Immature natural killer cell (primary cell): ENCODE measurements at regions not wholly inside any gene's neighbourhood (a gene's known extent, or its start where the extent isn't known, plus 50 kb on each side); places are given as distances from the start of the nearest gene placed in this dataset.

ENCODE experiments used
- DNase-seq, 3 donors: peaks; one replicate each; pipeline ENCODE4 v3.0.0; 2022; ENCODE audit warnings: mixed read lengths in 1 of 3
- H3K27ac Mint-ChIP-seq, 6 donors: one replicate each; pipeline ENCODE4 v1.8.0; 2020; ENCODE audit warnings: mixed read lengths in 6 of 6, mild to moderate bottlenecking in 5 of 6, inconsistent platforms in 4 of 6, moderate library complexity in 3 of 6
- H3K27me3 Mint-ChIP-seq, 3 donors: one replicate each; pipeline ENCODE4 v1.8.0; 2020 to 2021; ENCODE audit warnings: low read depth in 3 of 3, mild to moderate bottlenecking in 3 of 3, mixed read lengths in 3 of 3, moderate library complexity in 3 of 3, inconsistent platforms in 1 of 3
- H3K36me3 Mint-ChIP-seq, 3 donors: one replicate each; pipeline ENCODE4 v1.8.0; 2020; ENCODE audit warnings: mixed read lengths in 3 of 3, inconsistent platforms in 2 of 3, mild to moderate bottlenecking in 2 of 3
- H3K4me1 Mint-ChIP-seq, 2 donors: one replicate each; pipeline ENCODE4 v1.8.0; 2020; ENCODE audit warnings: inconsistent platforms in 2 of 2, mild to moderate bottlenecking in 2 of 2, mixed read lengths in 2 of 2, moderate library complexity in 1 of 2
- H3K4me3 Mint-ChIP-seq, 5 donors: one replicate each; pipeline ENCODE4 v1.8.0; 2020; ENCODE audit warnings: mild to moderate bottlenecking in 5 of 5, mixed read lengths in 5 of 5, inconsistent platforms in 3 of 5, moderate library complexity in 3 of 5
- H3K9me3 Mint-ChIP-seq, 6 donors: one replicate each; pipeline ENCODE4 v1.8.0; 2020; ENCODE audit warnings: mild to moderate bottlenecking in 6 of 6, mixed read lengths in 6 of 6, inconsistent platforms in 4 of 6, moderate library complexity in 3 of 6

DNA sequence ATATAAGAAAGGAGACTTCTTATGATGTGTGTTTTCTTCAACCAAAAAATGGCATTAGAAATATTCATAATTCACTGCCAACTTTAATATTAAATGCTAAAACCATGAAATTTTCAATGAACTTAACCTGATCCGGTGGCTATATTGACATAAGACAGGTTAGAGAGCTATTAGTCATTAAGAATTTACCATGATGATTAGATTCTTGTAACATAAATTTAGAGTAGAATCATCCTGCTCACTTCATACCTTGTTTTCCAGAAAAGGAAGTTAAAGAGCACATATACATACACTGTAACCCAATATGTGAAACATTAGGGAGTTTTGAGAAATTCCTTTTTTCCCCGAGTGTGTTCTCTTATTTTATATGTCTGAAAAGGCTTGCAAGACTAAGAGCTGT lies 430.3 kb upstream of the SEMA3A start:
- Mint-ChIP-seq H3K36me3 (no peaks in the 10 kb centered on the region), H3K4me3 (no peak overlapping the region), H3K9me3 (peaks cover 4 to 22% (median 12%) of the 10 kb centered on the region in 6 donors), H3K27ac (no peak overlapping the region), H3K27me3 (no peaks in the 10 kb centered on the region), H3K4me1 (no peaks in the 10 kb centered on the region)
- DNase-seq: no peak

GRCh38 chr7:84624527-84624926 lies 429.9 kb upstream of the SEMA3A start:
- no peak for DNase-seq
- Mint-ChIP-seq H3K27ac (no peak overlapping the region), H3K4me1 (no peaks in the 10 kb centered on the region), H3K27me3 (no peaks in the 10 kb centered on the region), H3K9me3 (peaks cover 3 to 22% (median 12%) of the 10 kb centered on the region in 6 donors), H3K36me3 (no peaks in the 10 kb centered on the region), H3K4me3 (no peak overlapping the region)

GRCh38 chr7:84617265-84618030 lies 422.9 kb upstream of the SEMA3A start:
- peaks cover 10 to 43% (median 17%) of the 10 kb centered on the region in 6 donors for H3K9me3 Mint-ChIP-seq
- H3K36me3 Mint-ChIP-seq: peaks cover 0 to 4% (median 0%) of the 10 kb centered on the region in 3 donors
- no peak overlapping the region for H3K27ac Mint-ChIP-seq
- no peaks in the 10 kb centered on the region for H3K4me1 Mint-ChIP-seq
- no peak overlapping the region for H3K4me3 Mint-ChIP-seq
- peaks cover 0 to 2% (median 0%) of the 10 kb centered on the region in 3 donors for H3K27me3 Mint-ChIP-seq
- DNase-seq: no peak

DNA sequence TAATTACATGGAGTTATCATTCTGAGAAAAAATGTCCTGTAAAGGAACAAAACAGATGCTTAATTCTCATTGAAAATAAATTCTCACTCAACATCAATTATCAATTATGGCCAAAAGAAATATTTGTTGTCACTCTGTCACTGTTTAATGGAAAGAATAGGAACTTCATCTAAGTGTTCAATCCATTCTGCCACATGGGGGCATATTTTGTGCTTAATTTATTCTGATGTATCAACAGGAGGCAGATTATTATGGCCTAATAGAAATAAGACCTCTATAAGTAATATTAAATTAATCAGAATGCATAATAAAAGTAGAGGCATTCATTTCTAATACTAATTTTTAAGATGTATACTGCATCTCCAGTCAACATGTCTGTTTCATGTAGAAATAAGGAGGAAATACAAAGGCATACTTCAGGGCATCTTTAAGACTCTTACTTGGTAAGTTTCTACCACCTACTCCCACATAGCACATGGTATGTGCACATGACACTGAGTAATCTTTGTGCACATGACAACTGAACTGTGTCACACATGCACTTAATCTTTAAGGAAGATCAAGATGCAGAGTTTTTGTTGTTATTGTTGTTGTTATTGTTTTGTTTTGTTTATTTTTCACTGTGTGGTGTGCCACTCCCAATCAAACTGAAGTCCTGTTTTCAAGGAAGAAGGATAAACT lies 420.4 kb upstream of the SEMA3A start:
- H3K27me3 Mint-ChIP-seq: peaks cover 0 to 2% (median 0%) of the 10 kb centered on the region in 3 donors
- no peak overlapping the region for H3K4me3 Mint-ChIP-seq
- H3K9me3 Mint-ChIP-seq: peaks cover 4 to 48% (median 15%) of the 10 kb centered on the region in 6 donors
- peaks cover 0 to 4% (median 0%) of the 10 kb centered on the region in 3 donors for H3K36me3 Mint-ChIP-seq
- no peak overlapping the region for H3K27ac Mint-ChIP-seq
- DNase-seq: no peak
- H3K4me1 Mint-ChIP-seq: no peaks in the 10 kb centered on the region

DNA sequence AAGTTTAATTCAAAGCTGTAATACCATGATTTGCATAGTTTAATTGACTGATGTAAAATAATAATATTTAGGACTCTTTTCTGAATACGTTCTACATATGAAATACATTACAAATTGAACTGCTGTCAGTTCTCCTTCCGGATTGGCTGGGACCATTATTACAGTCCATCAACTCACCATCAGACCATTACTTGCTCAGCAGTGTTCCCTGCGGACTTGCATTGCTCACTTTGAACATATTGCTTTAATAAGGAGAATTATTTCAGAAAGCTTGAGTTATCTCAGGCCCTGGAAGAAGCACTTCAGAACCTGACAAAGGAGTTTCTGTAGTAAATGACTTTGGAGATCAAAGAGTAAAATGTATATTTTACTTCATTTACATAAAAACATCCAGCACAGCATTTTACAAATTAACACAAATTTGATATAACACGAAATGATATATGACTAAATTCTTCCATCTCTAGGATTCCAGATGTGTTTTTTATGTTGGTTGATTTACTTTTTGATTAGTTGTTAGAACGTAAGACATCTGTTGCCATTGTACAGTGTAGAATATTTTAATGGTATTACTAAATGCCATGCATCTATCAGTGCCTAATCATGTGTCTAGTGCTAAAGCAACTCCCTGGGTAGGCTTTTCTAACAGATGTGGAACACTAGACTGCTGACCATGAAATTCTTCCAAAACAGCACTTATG lies 418.5 kb upstream of the SEMA3A start:
- DNase-seq: no peak
- Mint-ChIP-seq H3K4me1 (no peaks in the 10 kb centered on the region), H3K4me3 (no peak overlapping the region), H3K27ac (no peak overlapping the region), H3K36me3 (peaks cover 0 to 7% (median 3%) of the 10 kb centered on the region in 3 donors), H3K27me3 (peaks cover 0 to 2% (median 0%) of the 10 kb centered on the region in 3 donors), H3K9me3 (peaks cover 6 to 54% (median 23%) of the 10 kb centered on the region in 6 donors)

DNA sequence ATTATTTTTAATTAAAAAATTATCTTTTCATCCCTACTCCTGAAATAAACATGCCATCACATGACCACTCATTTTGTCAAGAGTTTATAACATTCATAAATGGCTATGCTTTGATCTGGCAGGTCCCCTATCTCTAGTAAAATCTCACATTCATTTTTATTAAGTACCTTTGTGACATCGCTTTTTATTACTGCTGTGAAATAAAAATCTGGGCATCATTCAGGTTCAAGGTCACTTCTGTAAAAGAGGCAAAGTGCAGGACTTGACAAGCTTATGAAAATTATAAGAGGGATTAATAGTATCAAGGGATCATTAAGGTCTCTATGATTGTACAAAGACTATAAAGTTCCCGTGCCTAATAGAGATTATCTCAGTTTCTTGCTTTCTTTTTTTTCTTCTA lies 416.8 kb upstream of the SEMA3A start:
- Mint-ChIP-seq H3K4me1 (no peaks in the 10 kb centered on the region), H3K27me3 (no peaks in the 10 kb centered on the region), H3K27ac (no peak overlapping the region), H3K4me3 (no peak overlapping the region), H3K9me3 (peaks cover 7 to 58% (median 19%) of the 10 kb centered on the region in 6 donors), H3K36me3 (peaks cover 0 to 3% (median 3%) of the 10 kb centered on the region in 3 donors)
- no peak for DNase-seq

GRCh38 chr7:84610390-84610789 lies 415.8 kb upstream of the SEMA3A start:
- Mint-ChIP-seq H3K4me1 (no peaks in the 10 kb centered on the region), H3K27ac (no peak overlapping the region), H3K9me3 (peaks cover 7 to 53% (median 16%) of the 10 kb centered on the region in 6 donors), H3K4me3 (no peak overlapping the region), H3K27me3 (no peaks in the 10 kb centered on the region), H3K36me3 (peaks cover 0 to 3% (median 3%) of the 10 kb centered on the region in 3 donors)
- no peak for DNase-seq

GRCh38 chr7:84605301-84605700 lies 410.7 kb upstream of the SEMA3A start:
- Mint-ChIP-seq H3K4me1 (no peaks in the 10 kb centered on the region), H3K4me3 (no peak overlapping the region), H3K27ac (no peak overlapping the region), H3K27me3 (peaks cover 0 to 1% (median 0%) of the 10 kb centered on the region in 3 donors), H3K9me3 (peaks cover 10 to 61% (median 28%) of the 10 kb centered on the region in 6 donors), H3K36me3 (peaks cover 0 to 8% (median 3%) of the 10 kb centered on the region in 3 donors)
- no peak for DNase-seq

- no peaks in the 10 kb centered on the region for H3K4me1 Mint-ChIP-seq
- H3K36me3 Mint-ChIP-seq: peaks cover 0 to 5% (median 0%) of the 10 kb centered on the region in 3 donors
- no peak for DNase-seq
- peaks cover 0 to 1% (median 0%) of the 10 kb centered on the region in 3 donors for H3K27me3 Mint-ChIP-seq
- H3K27ac Mint-ChIP-seq: no peak overlapping the region
- H3K4me3 Mint-ChIP-seq: no peak overlapping the region
- peaks cover 7 to 66% (median 25%) of the 10 kb centered on the region in 6 donors for H3K9me3 Mint-ChIP-seq
Measured at GRCh38 chr7:84603545-84603944, 409.0 kb upstream of the SEMA3A start.

GRCh38 chr7:84595026-84595425 lies 400.4 kb upstream of the SEMA3A start:
- Mint-ChIP-seq H3K36me3 (no peaks in the 10 kb centered on the region), H3K27ac (no peak overlapping the region), H3K27me3 (peaks cover 0 to 3% (median 2%) of the 10 kb centered on the region in 3 donors), H3K4me3 (no peak overlapping the region), H3K9me3 (peaks cover 13 to 68% (median 34%) of the 10 kb centered on the region in 6 donors), H3K4me1 (no peaks in the 10 kb centered on the region)
- DNase-seq: no peak

GRCh38 chr7:84591897-84592296 lies 397.3 kb upstream of the SEMA3A start:
- Mint-ChIP-seq H3K9me3 (peaks cover 19 to 60% (median 37%) of the 10 kb centered on the region in 6 donors), H3K4me1 (no peaks in the 10 kb centered on the region), H3K36me3 (no peaks in the 10 kb centered on the region), H3K27me3 (peaks cover 0 to 3% (median 2%) of the 10 kb centered on the region in 3 donors), H3K27ac (no peak overlapping the region), H3K4me3 (no peak overlapping the region)
- DNase-seq: no peak

DNA sequence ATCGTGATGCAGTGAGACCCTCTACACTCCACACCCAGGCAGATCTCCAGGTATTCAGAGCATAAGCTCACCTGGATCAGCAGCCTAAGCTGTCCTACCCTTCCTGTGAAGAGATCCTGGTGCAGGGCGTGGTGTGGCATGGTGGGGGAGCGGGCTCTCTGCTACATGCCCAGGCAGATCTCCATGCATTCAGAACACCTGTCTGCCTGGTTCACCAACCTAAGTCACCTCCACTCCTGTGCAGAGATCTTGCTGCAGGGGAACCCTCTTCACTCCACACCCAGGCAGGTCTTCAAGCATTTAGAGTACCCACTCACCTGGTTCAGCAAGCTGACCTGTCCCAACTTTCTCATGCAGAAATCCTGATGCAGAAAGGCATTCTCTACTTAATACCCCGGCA lies 394.4 kb upstream of the SEMA3A start:
- H3K4me1 Mint-ChIP-seq: no peaks in the 10 kb centered on the region
- DNase-seq: no peak

DNA sequence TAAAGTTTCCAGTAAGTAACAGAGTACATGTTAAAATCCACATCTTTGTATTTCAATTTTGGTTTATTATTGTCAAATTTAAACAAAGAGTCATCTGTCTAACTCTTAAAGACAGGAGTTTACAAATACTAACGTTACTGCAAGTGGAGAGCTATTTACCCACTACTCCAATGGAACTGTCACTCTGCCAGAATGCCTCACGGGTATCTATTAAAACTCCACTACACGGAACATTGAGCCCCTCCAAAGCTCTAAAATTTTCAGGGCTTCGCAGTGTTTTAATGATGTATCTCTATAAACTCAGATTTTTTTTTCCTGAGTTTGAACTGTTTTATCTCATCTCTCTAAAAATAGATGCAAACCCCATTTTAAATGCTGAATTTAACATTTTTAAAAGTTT lies 388.7 kb upstream of the SEMA3A start:
- no peak for DNase-seq
- Mint-ChIP-seq H3K27ac (no peak overlapping the region), H3K9me3 (peaks cover 9 to 42% (median 18%) of the 10 kb centered on the region in 6 donors), H3K27me3 (no peaks in the 10 kb centered on the region), H3K4me1 (no peaks in the 10 kb centered on the region), H3K4me3 (no peak overlapping the region), H3K36me3 (no peaks in the 10 kb centered on the region)

More for the DNA sequence above, 394.4 kb upstream of the SEMA3A start:
- H3K4me3 Mint-ChIP-seq: no peak overlapping the region
- peaks cover 0 to 2% (median 0%) of the 10 kb centered on the region in 3 donors for H3K27me3 Mint-ChIP-seq
- no peaks in the 10 kb centered on the region for H3K36me3 Mint-ChIP-seq
- peaks cover 11 to 64% (median 30%) of the 10 kb centered on the region in 6 donors for H3K9me3 Mint-ChIP-seq
- H3K27ac Mint-ChIP-seq: no peak overlapping the region

- H3K4me1 Mint-ChIP-seq: no peaks in the 10 kb centered on the region
- no peaks in the 10 kb centered on the region for H3K27me3 Mint-ChIP-seq
- no peak for DNase-seq
- H3K27ac Mint-ChIP-seq: no peak overlapping the region
- no peaks in the 10 kb centered on the region for H3K36me3 Mint-ChIP-seq
- H3K4me3 Mint-ChIP-seq: no peak overlapping the region
- H3K9me3 Mint-ChIP-seq: peaks cover 9 to 41% (median 18%) of the 10 kb centered on the region in 6 donors
Measured at GRCh38 chr7:84582747-84583146, 388.2 kb upstream of the SEMA3A start.
